GM23248 (cell line): ENCODE measurements at regions not wholly inside any gene's neighbourhood (a gene's known extent, or its start where the extent isn't known, plus 50 kb on each side); places are given as distances from the start of the nearest gene placed in this dataset.
A peak's percentile ranks its signal among the peaks of the same experiment; 100 is the strongest.

Source experiments
- DNase-seq: peaks from one replicate; pipeline ENCODE4 v3.0.0-alpha.2; 2015
- H2AFZ ChIP-seq: fragments of 200-600 bp; sonication (generic); 2 replicates; pipeline ENCODE4 v1.6.1; 2016; ENCODE audit warnings: antibody characterized with exemption
- H3F3A ChIP-seq: fragments of 200-600 bp; sonication (generic); 2 replicates; pipeline ENCODE4 v1.6.1; 2016; ENCODE audit warnings: mild to moderate bottlenecking, antibody characterized with exemption, mixed run types; ENCODE audit not compliant: insufficient read depth
- H3K27ac ChIP-seq: fragments of 200-600 bp; sonication (generic); 2 replicates; pipeline ENCODE4 v1.5.1; 2016; ENCODE audit warnings: mild to moderate bottlenecking
- H3K27me3 ChIP-seq: fragments of 200-600 bp; sonication (generic); replicated peaks from 2 replicates; pipeline ENCODE4 v1.6.1; 2016; ENCODE audit warnings: mild to moderate bottlenecking; ENCODE audit not compliant: insufficient read depth
- H3K36me3 ChIP-seq: fragments of 200-600 bp; sonication (generic); 2 replicates; pipeline ENCODE4 v1.6.1; 2016; ENCODE audit warnings: low read depth, mild to moderate bottlenecking
- H3K4me1 ChIP-seq: fragments of 200-600 bp; sonication (generic); 2 replicates; pipeline ENCODE4 v1.6.1; 2016; ENCODE audit warnings: mild to moderate bottlenecking; ENCODE audit not compliant: insufficient read depth
- H3K4me2 ChIP-seq: fragments of 200-600 bp; sonication (generic); one replicate; pipeline ENCODE4 v1.6.1; 2016; ENCODE audit warnings: mild to moderate bottlenecking; ENCODE audit not compliant: unreplicated experiment
- H3K4me3 ChIP-seq: fragments of 200-600 bp; sonication (generic); 2 replicates; pipeline ENCODE4 v1.5.1; 2016; ENCODE audit warnings: mild to moderate bottlenecking
- H3K79me2 ChIP-seq: fragments of 200-600 bp; sonication (generic); 2 replicates; pipeline ENCODE4 v1.6.1; 2016; ENCODE audit warnings: mild to moderate bottlenecking; ENCODE audit not compliant: insufficient read depth
- H3K9ac ChIP-seq: fragments of 200-600 bp; sonication (generic); 2 replicates; pipeline ENCODE4 v1.6.1; 2016; ENCODE audit warnings: mild to moderate bottlenecking
- H3K9me2 ChIP-seq: fragments of 200-600 bp; sonication (generic); 2 replicates; pipeline ENCODE4 v1.6.1; 2016; ENCODE audit warnings: mixed run types, mild to moderate bottlenecking, moderate library complexity; ENCODE audit not compliant: insufficient read depth
- H3K9me3 ChIP-seq: fragments of 200-600 bp; sonication (generic); one replicate; pipeline ENCODE4 v1.6.1; 2017; ENCODE audit warnings: low read depth
- H4K20me1 ChIP-seq: fragments of 200-600 bp; sonication (generic); 2 replicates; pipeline ENCODE4 v1.6.0; 2016; ENCODE audit not compliant: insufficient read depth
- EZH2 ChIP-seq: fragments of 200-600 bp; sonication (generic); IDR thresholded peaks from 2 replicates; pipeline ENCODE4 v1.6.1; 2018; ENCODE audit warnings: antibody characterized with exemption, mild to moderate bottlenecking; ENCODE audit not compliant: insufficient read depth, poor library complexity, severe bottlenecking
- EZH2phosphoT487 ChIP-seq: fragments of 200-600 bp; sonication (generic); IDR thresholded peaks from 2 replicates; pipeline ENCODE4 v1.6.1; 2018; ENCODE audit warnings: antibody characterized with exemption, moderate library complexity, mild to moderate bottlenecking, low read depth; ENCODE audit not compliant: insufficient read depth
- WGBS, 2 experiments: methylation state at CpG; one replicate each; pipeline ENCODE4 v1.1.6; 2015 to 2017; ENCODE audit warnings: low lambda C conversion rate in 2 of 2, low coverage in 1 of 2; ENCODE audit errors: missing lambda C conversion rate in 2 of 2; 5-methylcytosine and 5-hydroxymethylcytosine counted together
- in situ Hi-C: fragments of 300-500 bp; cut with MboI; formaldehyde crosslinking; loops from 2 replicates; pipeline ENCODE4 v1.15.0; 2020

DNA sequence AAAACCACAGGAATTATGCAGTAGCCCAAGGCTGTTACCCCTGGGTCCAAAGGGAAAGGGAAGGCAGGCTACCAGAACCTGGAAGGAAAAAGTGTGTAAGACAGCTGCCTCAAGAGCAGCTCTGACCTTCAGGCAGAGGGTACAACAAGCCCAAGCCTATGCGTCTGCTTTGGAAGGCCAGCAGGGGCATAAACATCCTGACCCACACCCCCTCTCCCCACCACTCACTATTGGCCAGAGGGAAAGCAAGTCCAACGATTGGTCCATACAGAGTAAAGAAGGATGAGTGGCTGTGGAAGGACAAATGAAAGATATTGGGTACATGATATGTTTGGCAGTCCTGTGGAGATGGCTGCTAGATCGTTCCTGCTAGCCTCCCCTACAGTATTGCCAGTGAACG is 227.6 kb upstream of the HNRNPA3 start:
- Histone ChIP-seq H3K27me3 (peaks cover 10% of the 10 kb centered on the region), H3K9me2 (no peaks in the 10 kb centered on the region), H3K36me3 (no peaks in the 10 kb centered on the region), H4K20me1 (no peaks in the 10 kb centered on the region), H3K9ac (no peak overlapping the region), H3K27ac (no peak overlapping the region), H3K4me1 (no peaks in the 10 kb centered on the region), H3F3A (no peaks in the 10 kb centered on the region), H2AFZ (no peak overlapping the region), H3K4me3 (no peak overlapping the region), H3K9me3 (no peaks in the 10 kb centered on the region), H3K4me2 (no peak overlapping the region), H3K79me2 (no peaks in the 10 kb centered on the region)
- 62 to 76% methylated on average over 4 of the region's 4 CpGs for WGBS, 2 experiments
- in situ Hi-C loops, result no loop called here
- TF ChIP-seq EZH2 (no peak), EZH2phosphoT487 (no peak)
- DNase-seq, result no peak

DNA sequence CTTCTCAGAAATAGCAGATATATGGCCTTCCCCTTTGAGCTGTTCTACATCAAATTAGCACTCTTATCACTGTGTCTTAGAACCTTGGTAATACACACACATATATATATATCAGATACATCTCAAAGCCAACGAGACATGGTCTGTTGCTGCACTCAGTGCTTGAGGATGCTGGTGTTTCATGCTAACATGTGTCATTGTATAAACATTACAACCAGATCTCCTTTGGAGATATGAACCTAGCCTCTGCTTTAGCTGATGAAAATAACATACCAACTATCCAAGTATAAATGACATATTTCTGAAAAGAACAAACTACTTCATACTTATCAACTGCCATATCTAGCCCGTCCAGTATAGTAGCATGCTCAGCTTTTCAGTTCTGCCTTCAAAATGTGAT is 226.7 kb upstream of the HNRNPA3 start:
- Histone ChIP-seq H2AFZ (no peak overlapping the region), H3K4me1 (no peaks in the 10 kb centered on the region), H3K36me3 (no peaks in the 10 kb centered on the region), H3K9ac (no peak overlapping the region), H3K9me3 (no peaks in the 10 kb centered on the region), H3K27ac (no peak overlapping the region), H3F3A (no peaks in the 10 kb centered on the region), H4K20me1 (no peaks in the 10 kb centered on the region), H3K9me2 (no peaks in the 10 kb centered on the region), H3K27me3 (peaks cover 9% of the 10 kb centered on the region), H3K4me3 (no peak overlapping the region), H3K4me2 (no peak overlapping the region), H3K79me2 (no peaks in the 10 kb centered on the region)
- no peak for DNase-seq
- in situ Hi-C loops, result no loop called here
- TF ChIP-seq EZH2phosphoT487 (no peak), EZH2 (no peak)
- WGBS, 2 experiments, result 42 to 43% methylated on average over 2 of the region's 2 CpGs

DNA sequence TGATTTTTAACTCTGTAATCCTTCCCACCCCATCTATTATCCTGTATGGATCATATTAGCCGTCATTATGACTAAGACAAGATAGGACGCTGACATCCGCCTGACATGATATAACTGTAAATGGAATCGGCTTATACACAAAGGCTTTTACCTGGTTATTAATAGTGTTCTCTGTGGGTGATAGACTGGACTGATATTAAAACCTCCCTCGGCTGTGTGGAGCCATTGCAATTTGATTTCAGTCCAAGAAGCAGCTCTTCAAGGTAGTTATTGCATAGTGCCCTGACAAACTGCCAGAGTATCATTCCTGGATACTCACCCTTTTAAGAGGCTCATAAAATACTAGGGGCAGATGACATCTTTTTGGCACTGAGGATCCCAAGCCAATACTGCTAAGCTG is 226.1 kb upstream of the HNRNPA3 start:
- H3K4me3 ChIP-seq, result no peak overlapping the region
- no peaks in the 10 kb centered on the region for H3K36me3 ChIP-seq
- H3K27ac ChIP-seq, result no peak overlapping the region
- no peaks in the 10 kb centered on the region for H4K20me1 ChIP-seq
- H3K4me1 ChIP-seq, result no peaks in the 10 kb centered on the region
- in situ Hi-C loops, result no loop called here
- WGBS, 2 experiments, result 53 to 58% methylated on average over 5 of the region's 5 CpGs
- H3K9me3 ChIP-seq, result no peaks in the 10 kb centered on the region
- peaks cover 3% of the 10 kb centered on the region for H3K27me3 ChIP-seq
- no peaks in the 10 kb centered on the region for H3K79me2 ChIP-seq
- H3K9ac ChIP-seq, result no peak overlapping the region
- TF ChIP-seq EZH2, result no peak
- TF ChIP-seq EZH2phosphoT487, result no peak
- H3F3A ChIP-seq, result no peaks in the 10 kb centered on the region
- DNase-seq, result no peak
- no peaks in the 10 kb centered on the region for H3K9me2 ChIP-seq
- H3K4me2 ChIP-seq, result no peak overlapping the region
- no peak overlapping the region for H2AFZ ChIP-seq

DNA sequence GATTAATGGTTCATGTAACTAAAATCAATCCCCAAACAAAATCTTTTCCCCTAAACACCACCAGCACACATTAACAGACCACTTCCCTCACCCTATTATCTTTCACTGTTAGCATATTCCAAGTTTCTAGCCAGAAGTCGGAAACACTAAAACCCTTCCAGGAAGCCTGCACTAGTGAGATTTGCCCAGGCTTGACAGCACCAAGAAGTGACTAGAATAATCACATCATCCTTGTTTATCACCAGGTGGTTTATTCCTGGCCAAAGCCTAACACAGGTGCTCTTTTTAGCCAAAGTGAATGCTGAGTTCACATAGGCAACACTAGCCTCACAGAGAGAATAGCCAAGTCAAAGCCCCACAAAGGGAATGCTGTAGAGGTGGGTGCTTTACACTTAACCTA is 221.2 kb upstream of the HNRNPA3 start:
- Histone ChIP-seq H3K27ac (no peak overlapping the region), H3K9ac (no peak overlapping the region), H3K9me2 (no peaks in the 10 kb centered on the region), H4K20me1 (no peaks in the 10 kb centered on the region), H3K4me3 (no peak overlapping the region), H2AFZ (no peak overlapping the region), H3F3A (0 out of 2 replicates have a peak, but pooled peaks cover 1% of the 10 kb centered on the region), H3K9me3 (no peaks in the 10 kb centered on the region), H3K4me2 (no peak overlapping the region), H3K36me3 (no peaks in the 10 kb centered on the region), H3K79me2 (no peaks in the 10 kb centered on the region), H3K27me3 (no peaks in the 10 kb centered on the region; the same call in 1 of the 2 replicates), H3K4me1 (no peaks in the 10 kb centered on the region)
- TF ChIP-seq EZH2 (no peak), EZH2phosphoT487 (no peak)
- in situ Hi-C loops, result no loop called here
- WGBS, 2 experiments, result 56 to 57% methylated on average over 1 of the region's 1 CpG
- no peak for DNase-seq

DNA sequence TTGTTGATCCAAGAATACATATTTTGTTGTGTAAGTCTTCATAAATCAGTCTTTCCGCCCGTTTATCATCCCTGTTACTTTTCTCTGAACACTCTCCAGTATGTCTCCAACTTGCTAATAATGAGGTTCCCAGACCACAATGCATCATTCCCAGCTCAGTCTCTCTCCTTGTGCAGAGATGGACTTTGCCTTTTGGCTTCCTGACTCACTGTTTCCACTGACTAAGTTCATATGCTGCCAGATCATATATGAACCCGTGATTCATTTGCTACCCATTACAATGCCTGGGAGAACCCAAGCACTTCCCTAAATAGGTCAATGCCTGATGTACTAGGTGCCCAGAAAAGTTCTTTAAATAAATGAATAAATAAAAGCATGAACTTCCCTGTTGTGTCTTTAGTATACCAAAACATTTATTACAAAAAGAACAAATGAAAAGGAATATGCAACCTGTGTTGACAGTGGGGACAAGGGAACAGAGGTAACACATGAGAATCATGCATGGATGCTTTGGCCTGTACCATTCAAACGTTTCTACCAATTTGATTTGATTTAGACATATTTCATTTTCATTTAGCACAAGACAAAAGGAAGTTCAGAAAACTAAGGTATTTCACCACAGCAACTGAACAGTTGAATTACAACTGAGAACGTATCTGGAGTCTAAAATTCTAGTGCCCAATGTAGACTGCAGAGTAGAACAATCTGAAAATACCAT is 215.4 kb upstream of the HNRNPA3 start:
- Histone ChIP-seq H3K9me3 (no peaks in the 10 kb centered on the region), H2AFZ (no peak overlapping the region), H4K20me1 (no peaks in the 10 kb centered on the region), H3K4me1 (0 out of 2 replicates have a peak, but pooled peaks cover 3% of the 10 kb centered on the region), H3K9ac (peak overlapping the region; percentile 22; the same call in 1 of the 2 replicates), H3K27ac (peak overlapping the region; percentile 25), H3K4me3 (no peak overlapping the region), H3K79me2 (no peaks in the 10 kb centered on the region), H3K9me2 (no peaks in the 10 kb centered on the region), H3K36me3 (no peaks in the 10 kb centered on the region), H3K4me2 (no peak overlapping the region), H3K27me3 (no peaks in the 10 kb centered on the region), H3F3A (0 out of 2 replicates have a peak, but pooled peaks cover 6% of the 10 kb centered on the region)
- 23 to 24% methylated on average over 5 of the region's 5 CpGs for WGBS, 2 experiments
- DNase-seq, result peak; percentile 96
- in situ Hi-C loops, result no loop called here
- TF ChIP-seq EZH2phosphoT487, result no peak
- no peak for TF ChIP-seq EZH2
